Activated CD8-positive, alpha-beta memory T cell treated with anti-CD3 and anti-CD28 coated beads for 24 hours (primary cell): ENCODE measurements at regions not wholly inside any gene's neighbourhood (a gene's known extent, or its start where the extent isn't known, plus 50 kb on each side); places are given as distances from the start of the nearest gene placed in this dataset.

ENCODE experiments used
- DNase-seq: peaks from one replicate; pipeline ENCODE4 v3.0.0-alpha.2; 2020

GRCh38 chr11:37689951-37690350 is 1091.9 kb upstream of the RAG2 start:
- DNase-seq: no peak

- DNase-seq: no peak
Measured at GRCh38 chr11:37688456-37688855, 1090.4 kb upstream of the RAG2 start.

GRCh38 chr11:37687130-37687529 is 1089.1 kb upstream of the RAG2 start:
- DNase-seq: no peak

GRCh38 chr11:37671321-37671720 is 1073.3 kb upstream of the RAG2 start:
- DNase-seq: no peak

GRCh38 chr11:37666960-37667359 is 1068.9 kb upstream of the RAG2 start:
- DNase-seq: no peak

- DNase-seq: no peak
Measured at GRCh38 chr11:37657645-37658044, 1059.6 kb upstream of the RAG2 start.

GRCh38 chr11:37647767-37648166 is 1049.7 kb upstream of the RAG2 start:
- no peak for DNase-seq

- DNase-seq: no peak
Measured at GRCh38 chr11:37643968-37644367, 1045.9 kb upstream of the RAG2 start.

GRCh38 chr11:37642296-37642695 is 1044.3 kb upstream of the RAG2 start:
- DNase-seq: no peak

- no peak for DNase-seq
Measured at GRCh38 chr11:37632748-37633147, 1034.7 kb upstream of the RAG2 start.

GRCh38 chr11:37630866-37631265 is 1032.8 kb upstream of the RAG2 start:
- DNase-seq: no peak

- no peak for DNase-seq
Measured at GRCh38 chr11:37623778-37624177, 1025.7 kb upstream of the RAG2 start.

- DNase-seq: no peak
Measured at GRCh38 chr11:37621662-37622061, 1023.6 kb upstream of the RAG2 start.

- DNase-seq: no peak
Measured at GRCh38 chr11:37616291-37616690, 1018.3 kb upstream of the RAG2 start.

GRCh38 chr11:37613031-37613430 is 1015.0 kb upstream of the RAG2 start:
- DNase-seq: no peak

- DNase-seq: no peak
Measured at GRCh38 chr11:37612146-37612545, 1014.1 kb upstream of the RAG2 start.

GRCh38 chr11:37605229-37605628 is 1007.2 kb upstream of the RAG2 start:
- no peak for DNase-seq

GRCh38 chr11:37598381-37598780 is 1000.3 kb upstream of the RAG2 start:
- DNase-seq: no peak

- DNase-seq: no peak
Measured at GRCh38 chr11:37597776-37598175, 999.7 kb upstream of the RAG2 start.

- no peak for DNase-seq
Measured at GRCh38 chr11:37595845-37596244, 997.8 kb upstream of the RAG2 start.

GRCh38 chr11:37574361-37574760 is 976.3 kb upstream of the RAG2 start:
- no peak for DNase-seq

GRCh38 chr11:37572491-37573171 is 974.6 kb upstream of the RAG2 start:
- no peak for DNase-seq

- no peak for DNase-seq
Measured at GRCh38 chr11:37571246-37571645, 973.2 kb upstream of the RAG2 start.

- no peak for DNase-seq
Measured at GRCh38 chr11:37560991-37561390, 963.0 kb upstream of the RAG2 start.

GRCh38 chr11:37560346-37560745 is 962.3 kb upstream of the RAG2 start:
- no peak for DNase-seq
